ENCODE measurements at regions not wholly inside any gene's neighbourhood (a gene's known extent, or its start where the extent isn't known, plus 50 kb on each side); places are given as distances from the start of the nearest gene placed in this dataset.
A peak's percentile ranks its signal among the peaks of the same experiment; 100 is the strongest.

DNA sequence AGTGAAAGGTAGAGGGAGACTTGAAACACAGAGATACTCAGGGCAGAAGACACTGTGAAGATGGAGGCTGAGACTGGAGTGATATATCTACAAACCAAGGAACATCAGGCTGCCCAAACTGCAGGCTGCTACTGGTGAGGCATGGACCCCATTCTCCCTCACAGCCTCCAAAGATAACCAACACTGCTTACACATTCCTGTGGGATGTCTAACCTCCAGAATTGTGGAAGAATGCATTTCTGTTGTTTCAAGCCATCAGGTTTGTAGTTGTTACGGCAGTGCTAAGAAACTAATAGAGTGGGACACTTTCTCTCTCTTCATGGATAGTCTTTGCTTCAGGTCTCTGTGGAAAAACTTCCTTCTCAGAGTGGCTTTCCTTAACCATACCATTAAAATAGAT, 182.6 kb upstream of the TMEM106B start:
- peak overlapping the region; percentile 24 for H2BK120ac ChIP-seq (ENCODE audit: low read depth, low read length)
- H3K27me3 ChIP-seq (ENCODE audit: control insufficient read depth, insufficient read depth, low read length) = no peaks in the 10 kb centered on the region
- no peak overlapping the region; the same call in 1 of the 2 replicates for H3K4me2 ChIP-seq (ENCODE audit: low read depth, low read length)
- H3K36me3 ChIP-seq (ENCODE audit: control insufficient read depth, insufficient read depth, low read length) = no peaks in the 10 kb centered on the region
- POLR2A ChIA-PET (ENCODE audit: unreplicated experiment) = no interaction called here
- dilution Hi-C loops (cut with HindIII; ENCODE audit: low sequenced_read_pairs, unreplicated experiment) = no loop called here
- ATAC-seq (ENCODE audit: low read depth) (peak; percentile 81), DNase-seq (peak; percentile 64)
- H3K18ac ChIP-seq (ENCODE audit: low read depth, low read length) = no peak overlapping the region
- H2BK5ac ChIP-seq (ENCODE audit: low read depth, low read length, poor library complexity, severe bottlenecking) = no peak overlapping the region
- 0 out of 2 replicates have a peak overlapping the region, but pooled peaks have one; percentile 16 for H2BK20ac ChIP-seq (ENCODE audit: low read depth, low read length)
- no peak overlapping the region for H2AK5ac ChIP-seq (ENCODE audit: low read depth, low read length)
- intact Hi-C loops (cut with micrococcal nuclease) = no loop called here
- BruUV-seq (replicated peaks) = no TSS peak
- H4K91ac ChIP-seq (ENCODE audit: insufficient read depth, low read depth, low read length) = no peak overlapping the region
- H3K9me1 ChIP-seq (ENCODE audit: insufficient read depth, low read length) = peaks cover 3% of the 10 kb centered on the region; the same call in 1 of the 2 replicates
- H3K4ac ChIP-seq (ENCODE audit: low read depth, low read length) = no peak overlapping the region
- no peak overlapping the region for H3K4me3 ChIP-seq (ENCODE audit: insufficient read depth, low read depth, low read length)
- no peak overlapping the region for H4K8ac ChIP-seq (ENCODE audit: low read depth in 2 of 2, low read length in 2 of 2)
- no peak overlapping the region for H3K9ac ChIP-seq (ENCODE audit: low read depth, low read length)
- CTCF ChIA-PET = no interaction called here
- peak overlapping the region; percentile 61 for H2AFZ ChIP-seq (replicated peaks; ENCODE audit: low read length, poor library complexity)
- TF ChIP-seq, protein P1, sequence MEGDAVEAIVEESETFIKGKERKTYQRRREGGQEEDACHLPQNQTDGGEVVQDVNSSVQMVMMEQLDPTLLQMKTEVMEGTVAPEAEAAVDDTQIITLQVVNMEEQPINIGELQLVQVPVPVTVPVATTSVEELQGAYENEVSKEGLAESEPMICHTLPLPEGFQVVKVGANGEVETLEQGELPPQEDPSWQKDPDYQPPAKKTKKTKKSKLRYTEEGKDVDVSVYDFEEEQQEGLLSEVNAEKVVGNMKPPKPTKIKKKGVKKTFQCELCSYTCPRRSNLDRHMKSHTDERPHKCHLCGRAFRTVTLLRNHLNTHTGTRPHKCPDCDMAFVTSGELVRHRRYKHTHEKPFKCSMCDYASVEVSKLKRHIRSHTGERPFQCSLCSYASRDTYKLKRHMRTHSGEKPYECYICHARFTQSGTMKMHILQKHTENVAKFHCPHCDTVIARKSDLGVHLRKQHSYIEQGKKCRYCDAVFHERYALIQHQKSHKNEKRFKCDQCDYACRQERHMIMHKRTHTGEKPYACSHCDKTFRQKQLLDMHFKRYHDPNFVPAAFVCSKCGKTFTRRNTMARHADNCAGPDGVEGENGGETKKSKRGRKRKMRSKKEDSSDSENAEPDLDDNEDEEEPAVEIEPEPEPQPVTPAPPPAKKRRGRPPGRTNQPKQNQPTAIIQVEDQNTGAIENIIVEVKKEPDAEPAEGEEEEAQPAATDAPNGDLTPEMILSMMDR (conservative IDR thresholded peaks at IDR 0.05; ENCODE audit: low read depth, low read length) = no peak
- TF ChIP-seq RFX5 (IDR thresholded peaks at IDR 0.05; ENCODE audit: low read depth, low read length) (no peak), POLR2A (IDR thresholded peaks at IDR 0.05; ENCODE audit: low read depth, low read length) (no peak), CEBPB (IDR thresholded peaks at IDR 0.05; ENCODE audit: low read depth, low read length) (no peak), RAD21 (IDR thresholded peaks at IDR 0.05; ENCODE audit: low read length) (no peak), MAZ (IDR thresholded peaks at IDR 0.05; ENCODE audit: borderline replicate concordance, low read depth, low read length) (no peak), NFE2L2 (IDR thresholded peaks at IDR 0.05; ENCODE audit: low read depth, low read length) (no peak), MAFK (IDR thresholded peaks at IDR 0.05; ENCODE audit: low read depth, low read length) (no peak), MXI1 (IDR thresholded peaks at IDR 0.05; ENCODE audit: borderline replicate concordance, low read depth, low read length) (no peak), SMC3 (IDR thresholded peaks at IDR 0.05; ENCODE audit: low read depth, low read length) (no peak), RCOR1 (IDR thresholded peaks at IDR 0.05; ENCODE audit: insufficient replicate concordance, low read length) (no peak), BHLHE40 (IDR thresholded peaks at IDR 0.05; ENCODE audit: low read depth, low read length) (no peak), FOS (IDR thresholded peaks at IDR 0.05; ENCODE audit: low read depth, low read length) (no peak), CHD1 (IDR thresholded peaks at IDR 0.05; ENCODE audit: low read depth, low read length) (no peak)
- TF ChIP-seq, protein P2, sequence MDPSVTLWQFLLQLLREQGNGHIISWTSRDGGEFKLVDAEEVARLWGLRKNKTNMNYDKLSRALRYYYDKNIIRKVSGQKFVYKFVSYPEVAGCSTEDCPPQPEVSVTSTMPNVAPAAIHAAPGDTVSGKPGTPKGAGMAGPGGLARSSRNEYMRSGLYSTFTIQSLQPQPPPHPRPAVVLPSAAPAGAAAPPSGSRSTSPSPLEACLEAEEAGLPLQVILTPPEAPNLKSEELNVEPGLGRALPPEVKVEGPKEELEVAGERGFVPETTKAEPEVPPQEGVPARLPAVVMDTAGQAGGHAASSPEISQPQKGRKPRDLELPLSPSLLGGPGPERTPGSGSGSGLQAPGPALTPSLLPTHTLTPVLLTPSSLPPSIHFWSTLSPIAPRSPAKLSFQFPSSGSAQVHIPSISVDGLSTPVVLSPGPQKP (IDR thresholded peaks at IDR 0.05; ENCODE audit: borderline replicate concordance, low read depth, low read length) = no peak
- TF ChIP-seq, protein P3, sequence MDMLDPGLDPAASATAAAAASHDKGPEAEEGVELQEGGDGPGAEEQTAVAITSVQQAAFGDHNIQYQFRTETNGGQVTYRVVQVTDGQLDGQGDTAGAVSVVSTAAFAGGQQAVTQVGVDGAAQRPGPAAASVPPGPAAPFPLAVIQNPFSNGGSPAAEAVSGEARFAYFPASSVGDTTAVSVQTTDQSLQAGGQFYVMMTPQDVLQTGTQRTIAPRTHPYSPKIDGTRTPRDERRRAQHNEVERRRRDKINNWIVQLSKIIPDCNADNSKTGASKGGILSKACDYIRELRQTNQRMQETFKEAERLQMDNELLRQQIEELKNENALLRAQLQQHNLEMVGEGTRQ (IDR thresholded peaks at IDR 0.05; ENCODE audit: low read depth, low read length) = no peak
- no peak overlapping the region for H3K23ac ChIP-seq (ENCODE audit: low read depth, low read length)
- no peak overlapping the region for H3K27ac ChIP-seq (ENCODE audit: insufficient read depth, low read length)
- H3K14ac ChIP-seq (replicated peaks; ENCODE audit: low read depth, low read length) = no peak overlapping the region
- WGBS, 2 experiments (ENCODE audit: extremely low coverage in 2 of 2, insufficient read length in 1 of 2) = no CpG with 5 or more reads among the region's 1 CpG
- no peak overlapping the region for H2AK9ac ChIP-seq (replicated peaks; ENCODE audit: low read depth, low read length, poor library complexity)
- in situ Hi-C loops (cut with MboI; ENCODE audit: low sequenced_read_pairs) = no loop called here
- H3K79me1 ChIP-seq (ENCODE audit: low read depth in 1 of 2, low read length in 2 of 2) = no peaks in the 10 kb centered on the region
- no peak overlapping the region for H3K56ac ChIP-seq (ENCODE audit: extremely low read depth, insufficient read depth, low read length)
- no peak overlapping the region for H4K5ac ChIP-seq (ENCODE audit: low read depth, low read length)
- H3K9me3 ChIP-seq (ENCODE audit: control insufficient read depth, insufficient read depth, low read length) = no peaks in the 10 kb centered on the region
- H3K4me1 ChIP-seq (ENCODE audit: control insufficient read depth, insufficient read depth, low read length) = 0 out of 2 replicates have a peak, but pooled peaks cover 3% of the 10 kb centered on the region
- no peaks in the 10 kb centered on the region for H4K20me1 ChIP-seq (ENCODE audit: insufficient read depth, low read length)
- H2BK15ac ChIP-seq (ENCODE audit: low read depth, low read length) = no peak overlapping the region
